ENCODE measurements at regions not wholly inside any gene's neighbourhood (a gene's known extent, or its start where the extent isn't known, plus 50 kb on each side); places are given as distances from the start of the nearest gene placed in this dataset.

- Mint-ChIP-seq H3K27me3 (no peaks in the 10 kb centered on the region), H3K9me3 (no peaks in the 10 kb centered on the region), H3K36me3 (ENCODE audit: low read depth) (no peaks in the 10 kb centered on the region), H3K4me1 (ENCODE audit: low read depth) (no peaks in the 10 kb centered on the region), H3K4me3 (no peak overlapping the region), H3K27ac (no peak overlapping the region)
- intact Hi-C loops (cut with micrococcal nuclease) = no loop called here
Measured at GRCh38 chrX:45975633-45976032, 569.6 kb downstream of the ZNF674 start.

- intact Hi-C loops (cut with micrococcal nuclease) = no loop called here
- Mint-ChIP-seq H3K4me3 (no peak overlapping the region), H3K9me3 (no peaks in the 10 kb centered on the region), H3K4me1 (ENCODE audit: low read depth) (no peaks in the 10 kb centered on the region), H3K36me3 (ENCODE audit: low read depth) (no peaks in the 10 kb centered on the region), H3K27me3 (no peaks in the 10 kb centered on the region), H3K27ac (no peak overlapping the region)
Measured at GRCh38 chrX:45972636-45973035, 572.6 kb downstream of the ZNF674 start.

- Mint-ChIP-seq H3K4me3 (no peak overlapping the region), H3K4me1 (ENCODE audit: low read depth) (no peaks in the 10 kb centered on the region), H3K27ac (no peak overlapping the region), H3K9me3 (peaks cover 9% of the 10 kb centered on the region), H3K27me3 (no peaks in the 10 kb centered on the region), H3K36me3 (ENCODE audit: low read depth) (no peaks in the 10 kb centered on the region)
- intact Hi-C loops (cut with micrococcal nuclease) = no loop called here
Measured at GRCh38 chrX:45959567-45959966, 585.7 kb downstream of the ZNF674 start.

- no peaks in the 10 kb centered on the region for H3K27me3 Mint-ChIP-seq
- no peak overlapping the region for H3K4me3 Mint-ChIP-seq
- intact Hi-C loops (cut with micrococcal nuclease) = no loop called here
- H3K4me1 Mint-ChIP-seq (ENCODE audit: low read depth) = no peaks in the 10 kb centered on the region
- H3K36me3 Mint-ChIP-seq (ENCODE audit: low read depth) = no peaks in the 10 kb centered on the region
- peaks cover 9% of the 10 kb centered on the region for H3K9me3 Mint-ChIP-seq
- H3K27ac Mint-ChIP-seq = no peak overlapping the region
Measured at GRCh38 chrX:45956191-45956870, 588.9 kb downstream of the ZNF674 start.

GRCh38 chrX:45955661-45956060 lies 589.6 kb downstream of the ZNF674 start:
- Mint-ChIP-seq H3K9me3 (peaks cover 9% of the 10 kb centered on the region), H3K4me3 (no peak overlapping the region), H3K27ac (no peak overlapping the region), H3K27me3 (no peaks in the 10 kb centered on the region), H3K4me1 (ENCODE audit: low read depth) (no peaks in the 10 kb centered on the region), H3K36me3 (ENCODE audit: low read depth) (no peaks in the 10 kb centered on the region)
- intact Hi-C loops (cut with micrococcal nuclease) = no loop called here

GRCh38 chrX:45954026-45954425 lies 591.2 kb downstream of the ZNF674 start:
- H3K9me3 Mint-ChIP-seq = no peaks in the 10 kb centered on the region

GRCh38 chrX:45952030-45952429 lies 593.2 kb downstream of the ZNF674 start:
- Mint-ChIP-seq H3K9me3 (no peaks in the 10 kb centered on the region), H3K4me3 (no peak overlapping the region), H3K27ac (no peak overlapping the region), H3K27me3 (no peaks in the 10 kb centered on the region), H3K36me3 (ENCODE audit: low read depth) (no peaks in the 10 kb centered on the region), H3K4me1 (ENCODE audit: low read depth) (no peaks in the 10 kb centered on the region)
- intact Hi-C loops (cut with micrococcal nuclease) = no loop called here

More at GRCh38 chrX:45954026-45954425, 591.2 kb downstream of the ZNF674 start:
- intact Hi-C loops (cut with micrococcal nuclease) = no loop called here
- no peaks in the 10 kb centered on the region for H3K4me1 Mint-ChIP-seq (ENCODE audit: low read depth)
- H3K27ac Mint-ChIP-seq = no peak overlapping the region
- no peaks in the 10 kb centered on the region for H3K36me3 Mint-ChIP-seq (ENCODE audit: low read depth)
- H3K27me3 Mint-ChIP-seq = no peaks in the 10 kb centered on the region
- no peak overlapping the region for H3K4me3 Mint-ChIP-seq

- Mint-ChIP-seq H3K27ac (no peak overlapping the region), H3K4me1 (ENCODE audit: low read depth) (no peaks in the 10 kb centered on the region), H3K27me3 (no peaks in the 10 kb centered on the region), H3K4me3 (no peak overlapping the region), H3K36me3 (ENCODE audit: low read depth) (no peaks in the 10 kb centered on the region), H3K9me3 (no peaks in the 10 kb centered on the region)
- intact Hi-C loops (cut with micrococcal nuclease) = no loop called here
Measured at GRCh38 chrX:45935408-45935807, 609.8 kb downstream of the ZNF674 start.

- Mint-ChIP-seq H3K27me3 (no peaks in the 10 kb centered on the region), H3K27ac (no peak overlapping the region), H3K4me1 (ENCODE audit: low read depth) (no peaks in the 10 kb centered on the region), H3K4me3 (no peak overlapping the region), H3K36me3 (ENCODE audit: low read depth) (no peaks in the 10 kb centered on the region), H3K9me3 (no peaks in the 10 kb centered on the region)
- intact Hi-C loops (cut with micrococcal nuclease) = no loop called here
Measured at GRCh38 chrX:45912316-45912715, 632.9 kb downstream of the ZNF674 start.

- no peaks in the 10 kb centered on the region for H3K9me3 Mint-ChIP-seq
- no peak overlapping the region for H3K27ac Mint-ChIP-seq
- intact Hi-C loops (cut with micrococcal nuclease) = no loop called here
- no peak overlapping the region for H3K4me3 Mint-ChIP-seq
- no peaks in the 10 kb centered on the region for H3K27me3 Mint-ChIP-seq
- H3K4me1 Mint-ChIP-seq (ENCODE audit: low read depth) = peaks cover 8% of the 10 kb centered on the region
- H3K36me3 Mint-ChIP-seq (ENCODE audit: low read depth) = no peaks in the 10 kb centered on the region
Measured at GRCh38 chrX:45907786-45908185, 637.4 kb downstream of the ZNF674 start.

GRCh38 chrX:45903781-45904201 lies 641.4 kb downstream of the ZNF674 start:
- Mint-ChIP-seq H3K4me3 (no peak overlapping the region), H3K27ac (no peak overlapping the region), H3K36me3 (ENCODE audit: low read depth) (no peaks in the 10 kb centered on the region), H3K27me3 (no peaks in the 10 kb centered on the region), H3K9me3 (no peaks in the 10 kb centered on the region), H3K4me1 (ENCODE audit: low read depth) (peaks cover 8% of the 10 kb centered on the region)
- intact Hi-C loops (cut with micrococcal nuclease) = no loop called here

- Mint-ChIP-seq H3K9me3 (no peaks in the 10 kb centered on the region), H3K4me3 (no peak overlapping the region), H3K36me3 (ENCODE audit: low read depth) (no peaks in the 10 kb centered on the region), H3K27me3 (no peaks in the 10 kb centered on the region), H3K4me1 (ENCODE audit: low read depth) (peaks cover 8% of the 10 kb centered on the region), H3K27ac (no peak overlapping the region)
- intact Hi-C loops (cut with micrococcal nuclease) = no loop called here
Measured at GRCh38 chrX:45900766-45901615, 644.2 kb downstream of the ZNF674 start.

GRCh38 chrX:45894864-45895645 lies 650.2 kb downstream of the ZNF674 start:
- Mint-ChIP-seq H3K27ac (no peak overlapping the region), H3K9me3 (no peaks in the 10 kb centered on the region), H3K36me3 (ENCODE audit: low read depth) (no peaks in the 10 kb centered on the region), H3K4me3 (no peak overlapping the region), H3K27me3 (no peaks in the 10 kb centered on the region), H3K4me1 (ENCODE audit: low read depth) (no peaks in the 10 kb centered on the region)
- intact Hi-C loops (cut with micrococcal nuclease) = no loop called here

- no peaks in the 10 kb centered on the region for H3K9me3 Mint-ChIP-seq
- H3K36me3 Mint-ChIP-seq (ENCODE audit: low read depth) = no peaks in the 10 kb centered on the region
- no peak overlapping the region for H3K4me3 Mint-ChIP-seq
- intact Hi-C loops (cut with micrococcal nuclease) = no loop called here
- no peaks in the 10 kb centered on the region for H3K27me3 Mint-ChIP-seq
- H3K4me1 Mint-ChIP-seq (ENCODE audit: low read depth) = no peaks in the 10 kb centered on the region
- no peak overlapping the region for H3K27ac Mint-ChIP-seq
Measured at GRCh38 chrX:45889471-45889870, 655.8 kb downstream of the ZNF674 start.
